GM18909 (cell line): ENCODE measurements at regions not wholly inside any gene's neighbourhood (a gene's known extent, or its start where the extent isn't known, plus 50 kb on each side); places are given as distances from the start of the nearest gene placed in this dataset.

Experiments used
- ATAC-seq: cut with Tn5 transposase; IDR thresholded peaks from one replicate; pipeline ENCODE4 v1.9.1; 2021; ENCODE audit warnings: mild to moderate bottlenecking; ENCODE audit not compliant: unreplicated experiment, poor library complexity

GRCh38 chr10:111247781-111248389 is 171.1 kb downstream of the ADRA2A start:
- no peak for ATAC-seq

- ATAC-seq = no peak
Measured at GRCh38 chr10:111249925-111250324, 173.1 kb downstream of the ADRA2A start.

- no peak for ATAC-seq
Measured at GRCh38 chr10:111261081-111261615, 184.3 kb downstream of the ADRA2A start.

GRCh38 chr10:111265341-111265740 is 188.5 kb downstream of the ADRA2A start:
- no peak for ATAC-seq

- no peak for ATAC-seq
Measured at GRCh38 chr10:111266165-111266564, 189.3 kb downstream of the ADRA2A start.

GRCh38 chr10:111267673-111268072 is 190.8 kb downstream of the ADRA2A start:
- no peak for ATAC-seq

- ATAC-seq = no peak
Measured at GRCh38 chr10:111273235-111273634, 196.4 kb downstream of the ADRA2A start.

- no peak for ATAC-seq
Measured at GRCh38 chr10:111273635-111274034, 196.8 kb downstream of the ADRA2A start.

- no peak for ATAC-seq
Measured at GRCh38 chr10:111275091-111275490, 198.3 kb downstream of the ADRA2A start.

- ATAC-seq = no peak
Measured at GRCh38 chr10:111277661-111278060, 200.8 kb downstream of the ADRA2A start.

- no peak for ATAC-seq
Measured at GRCh38 chr10:111278266-111278665, 201.4 kb downstream of the ADRA2A start.

- no peak for ATAC-seq
Measured at GRCh38 chr10:111281516-111281915, 204.7 kb downstream of the ADRA2A start.

- ATAC-seq = no peak
Measured at GRCh38 chr10:111289461-111289860, 212.6 kb downstream of the ADRA2A start.

GRCh38 chr10:111290649-111291048 is 213.8 kb downstream of the ADRA2A start:
- ATAC-seq = no peak

GRCh38 chr10:111295788-111296187 is 219.0 kb downstream of the ADRA2A start:
- no peak for ATAC-seq

GRCh38 chr10:111297351-111297848 is 220.6 kb downstream of the ADRA2A start:
- ATAC-seq = no peak

- no peak for ATAC-seq
Measured at GRCh38 chr10:111298031-111298430, 221.2 kb downstream of the ADRA2A start.

GRCh38 chr10:111299037-111299436 is 222.2 kb downstream of the ADRA2A start:
- no peak for ATAC-seq

GRCh38 chr10:111303887-111304286 is 227.1 kb downstream of the ADRA2A start:
- no peak for ATAC-seq

- no peak for ATAC-seq
Measured at GRCh38 chr10:111316722-111317212, 239.9 kb downstream of the ADRA2A start.

GRCh38 chr10:111319866-111320265 is 243.0 kb downstream of the ADRA2A start:
- ATAC-seq = no peak

- ATAC-seq = no peak
Measured at GRCh38 chr10:111323389-111323966, 246.6 kb downstream of the ADRA2A start.
